Osteocyte (in vitro differentiated cells): ENCODE measurements at regions not wholly inside any gene's neighbourhood (a gene's known extent, or its start where the extent isn't known, plus 50 kb on each side); places are given as distances from the start of the nearest gene placed in this dataset.
"Not testable (repeated sequence)": the region's sequence is repeated elsewhere in the genome, so short reads cannot be mapped to it uniquely, and the experiment has no call there.

Source experiments
- DNase-seq: peaks from one replicate; pipeline ENCODE4 v3.0.0; 2021; ENCODE audit warnings: mixed read lengths; ENCODE audit not compliant: unreplicated experiment; ENCODE audit errors: extremely low spot score
- H3K27ac Mint-ChIP-seq: one replicate; pipeline ENCODE4 v1.8.0; 2021; ENCODE audit warnings: mild to moderate bottlenecking, mixed read lengths; ENCODE audit not compliant: unreplicated experiment
- H3K27me3 Mint-ChIP-seq: one replicate; pipeline ENCODE4 v1.8.0; 2021; ENCODE audit warnings: mixed read lengths; ENCODE audit not compliant: unreplicated experiment
- H3K36me3 Mint-ChIP-seq: one replicate; pipeline ENCODE4 v1.8.0; 2021; ENCODE audit warnings: mixed read lengths; ENCODE audit not compliant: unreplicated experiment
- H3K4me1 Mint-ChIP-seq: one replicate; pipeline ENCODE4 v1.8.0; 2021; ENCODE audit warnings: mixed read lengths; ENCODE audit not compliant: unreplicated experiment
- H3K4me3 Mint-ChIP-seq: one replicate; pipeline ENCODE4 v1.8.0; 2021; ENCODE audit warnings: mild to moderate bottlenecking, moderate library complexity, mixed read lengths; ENCODE audit not compliant: unreplicated experiment
- H3K9me3 Mint-ChIP-seq: one replicate; pipeline ENCODE4 v1.8.0; 2021; ENCODE audit warnings: mixed read lengths; ENCODE audit not compliant: unreplicated experiment

GRCh38 chr16:32842844-32843243, 166.9 kb upstream of the TP53TG3 start:
- not testable (repeated sequence) for H3K9me3 Mint-ChIP-seq, DNase-seq, H3K4me1 Mint-ChIP-seq, H3K27me3 Mint-ChIP-seq, H3K36me3 Mint-ChIP-seq, H3K27ac Mint-ChIP-seq, H3K4me3 Mint-ChIP-seq

GRCh38 chr16:32807280-32807679, 131.3 kb upstream of the TP53TG3 start:
- not testable (repeated sequence) for H3K27me3 Mint-ChIP-seq, H3K27ac Mint-ChIP-seq, DNase-seq, H3K4me1 Mint-ChIP-seq, H3K4me3 Mint-ChIP-seq, H3K9me3 Mint-ChIP-seq, H3K36me3 Mint-ChIP-seq

GRCh38 chr16:32805639-32806038, 129.7 kb upstream of the TP53TG3 start:
- DNase-seq = not testable (repeated sequence)

More at GRCh38 chr16:32805639-32806038, 129.7 kb upstream of the TP53TG3 start:
- not testable (repeated sequence) for H3K27ac Mint-ChIP-seq, H3K4me1 Mint-ChIP-seq, H3K4me3 Mint-ChIP-seq, H3K36me3 Mint-ChIP-seq, H3K27me3 Mint-ChIP-seq, H3K9me3 Mint-ChIP-seq
